Keratinocyte (primary cell): ENCODE measurements at regions not wholly inside any gene's neighbourhood (a gene's known extent, or its start where the extent isn't known, plus 50 kb on each side); places are given as distances from the start of the nearest gene placed in this dataset.

Experiments
- DNase-seq: peaks from one replicate; pipeline ENCODE4 v3.0.0-alpha.2; 2011; ENCODE audit warnings: low read depth, missing footprints, low spot score
- FAIRE-seq: peaks from 2 replicates; lab custom pipeline; 2011; peaks lifted over from hg19 to GRCh38; lab: Jason Lieb, UNC
- H2AFZ ChIP-seq: 2 replicates; pipeline ENCODE4 v1.6.0; 2012; ENCODE audit warnings: low read length, control low read depth, inconsistent platforms; ENCODE audit not compliant: control insufficient read depth
- H3K27ac ChIP-seq: 2 replicates; pipeline ENCODE4 v1.5.1; 2011; ENCODE audit warnings: low read length; ENCODE audit not compliant: control insufficient read depth, insufficient read depth
- H3K27me3 ChIP-seq: 3 replicates; pipeline ENCODE4 v1.6.0; 2011; ENCODE audit warnings: low read length; ENCODE audit not compliant: control insufficient read depth, insufficient read depth; ENCODE audit errors: extremely low read depth
- H3K36me3 ChIP-seq, 2 experiments: 2 replicates in 1 of 2; 3 replicates in 1 of 2; pipeline ENCODE4 v1.5.1; 2011; ENCODE audit warnings: low read length in 2 of 2, mild to moderate bottlenecking in 1 of 2; ENCODE audit not compliant: control insufficient read depth in 2 of 2, insufficient read depth in 2 of 2; ENCODE audit errors: extremely low read depth in 1 of 2
- H3K4me1 ChIP-seq: 3 replicates; pipeline ENCODE4 v1.5.1; 2011; ENCODE audit warnings: low read length; ENCODE audit not compliant: control insufficient read depth, insufficient read depth; ENCODE audit errors: extremely low read depth
- H3K4me2 ChIP-seq: 3 replicates; pipeline ENCODE4 v1.6.0; 2011; ENCODE audit warnings: low read depth, low read length; ENCODE audit not compliant: control insufficient read depth, insufficient read depth; ENCODE audit errors: extremely low read depth
- H3K4me3 ChIP-seq, 3 experiments: fragments of 200-600 bp in 1 of 3; sonication (generic) in 1 of 3; 2 replicates in 2 of 3; 3 replicates in 1 of 3; pipeline ENCODE4 v1.5.1; 2011 to 2016; ENCODE audit warnings: low read length in 3 of 3, mild to moderate bottlenecking in 3 of 3, control low read depth in 2 of 3, inconsistent platforms in 1 of 3, low read depth in 1 of 3, mixed read lengths in 1 of 3, mixed run types in 1 of 3, moderate library complexity in 1 of 3; ENCODE audit not compliant: control insufficient read depth in 2 of 3, insufficient read depth in 2 of 3; ENCODE audit errors: extremely low read depth in 1 of 3
- H3K79me2 ChIP-seq: 2 replicates; pipeline ENCODE4 v1.6.0; 2012; ENCODE audit warnings: low read length; ENCODE audit not compliant: control insufficient read depth, insufficient read depth
- H3K9ac ChIP-seq: 3 replicates; pipeline ENCODE4 v1.6.0; 2011; ENCODE audit warnings: low read length; ENCODE audit not compliant: control insufficient read depth, insufficient read depth; ENCODE audit errors: extremely low read depth
- H3K9me1 ChIP-seq: 3 replicates; pipeline ENCODE4 v1.6.0; 2011; ENCODE audit warnings: low read length; ENCODE audit not compliant: control insufficient read depth, insufficient read depth; ENCODE audit errors: extremely low read depth
- H3K9me3 ChIP-seq: 2 replicates; pipeline ENCODE4 v1.5.1; 2012; ENCODE audit warnings: low read depth, low read length; ENCODE audit not compliant: control insufficient read depth
- H4K20me1 ChIP-seq: 3 replicates; pipeline ENCODE4 v1.6.0; 2011; ENCODE audit warnings: low read length; ENCODE audit not compliant: control insufficient read depth, insufficient read depth; ENCODE audit errors: extremely low read depth
- CTCF ChIP-seq, 3 experiments: IDR thresholded peaks in 1 of 3; conservative IDR thresholded peaks in 1 of 3; optimal IDR thresholded peaks in 1 of 3; 2 replicates in 2 of 3; 3 replicates in 1 of 3; pipeline versions ENCODE3 to v1.5.1; 2011; ENCODE audit warnings: low read length in 3 of 3, mild to moderate bottlenecking in 3 of 3, moderate library complexity in 2 of 3, control low read depth in 1 of 3, inconsistent platforms in 1 of 3; ENCODE audit not compliant: insufficient read depth in 2 of 3; ENCODE audit errors: extremely low read depth in 1 of 3
- EZH2 ChIP-seq: IDR thresholded peaks from one replicate; pipeline ENCODE4 v1.6.1; 2012; ENCODE audit warnings: inconsistent platforms, mild to moderate bottlenecking, low read length, moderate library complexity
- dilution Hi-C: fragments of 300-500 bp; cut with MboI; formaldehyde crosslinking; loops from one replicate; pipeline ENCODE4 v1.7.0; 2020; ENCODE audit warnings: low sequenced_read_pairs; ENCODE audit not compliant: extremely low pct_ligation_motif_present

- no peaks in the 10 kb centered on the region for H3K36me3 ChIP-seq
- no peak overlapping the region for H3K27ac ChIP-seq
- no peak overlapping the region for H3K4me3 ChIP-seq
- H2AFZ ChIP-seq = no peak overlapping the region
- H3K9me3 ChIP-seq = no peaks in the 10 kb centered on the region
- dilution Hi-C loops = no loop called here
- no peaks in the 10 kb centered on the region for H3K27me3 ChIP-seq
- FAIRE-seq (no peak), DNase-seq (no peak)
- no peaks in the 10 kb centered on the region for H3K4me1 ChIP-seq
- H3K9me1 ChIP-seq = no peaks in the 10 kb centered on the region
- TF ChIP-seq EZH2 (no peak), CTCF (optimal IDR thresholded peaks at IDR 0.05 in 1 of 3, IDR thresholded peaks at IDR 0.05 in 1 of 3, conservative IDR thresholded peaks at IDR 0.05 in 1 of 3; ENCODE audit: extremely low read depth in 1 of 3, insufficient read depth in 2 of 3, low read length in 3 of 3) (no peak)
- H4K20me1 ChIP-seq = no peaks in the 10 kb centered on the region
- H3K4me2 ChIP-seq = no peak overlapping the region
- no peaks in the 10 kb centered on the region for H3K79me2 ChIP-seq
- H3K9ac ChIP-seq = no peak overlapping the region
These were observed 421.7 kb upstream of the GRM7 start for GRCh38 chr3:6439226-6439625.

- DNase-seq (no peak), FAIRE-seq (no peak)
- TF ChIP-seq CTCF (optimal IDR thresholded peaks at IDR 0.05 in 1 of 3, IDR thresholded peaks at IDR 0.05 in 1 of 3, conservative IDR thresholded peaks at IDR 0.05 in 1 of 3; ENCODE audit: extremely low read depth in 1 of 3, insufficient read depth in 2 of 3, low read length in 3 of 3) (no peak), EZH2 (no peak)
- Histone ChIP-seq H3K36me3 (no peaks in the 10 kb centered on the region), H3K4me2 (no peak overlapping the region), H3K4me1 (no peaks in the 10 kb centered on the region), H3K27me3 (no peaks in the 10 kb centered on the region), H3K9me1 (no peaks in the 10 kb centered on the region), H2AFZ (no peak overlapping the region), H3K4me3 (no peak overlapping the region), H3K27ac (no peak overlapping the region), H4K20me1 (no peaks in the 10 kb centered on the region), H3K79me2 (no peaks in the 10 kb centered on the region), H3K9me3 (no peaks in the 10 kb centered on the region), H3K9ac (no peak overlapping the region)
- dilution Hi-C loops = no loop called here
These were observed 421.1 kb upstream of the GRM7 start for GRCh38 chr3:6439824-6440223.
